GM18511 (cell line): ENCODE measurements at regions not wholly inside any gene's neighbourhood (a gene's known extent, or its start where the extent isn't known, plus 50 kb on each side); places are given as distances from the start of the nearest gene placed in this dataset.

ENCODE experiments used
- ATAC-seq: cut with Tn5 transposase; IDR thresholded peaks from one replicate; pipeline ENCODE4 v1.9.1; 2021; ENCODE audit warnings: mild to moderate bottlenecking, moderate library complexity; ENCODE audit not compliant: unreplicated experiment

- no peak for ATAC-seq
Measured at GRCh38 chr2:220506466-220506865, 879.0 kb downstream of the SLC4A3 start.

- no peak for ATAC-seq
Measured at GRCh38 chr2:220509096-220509757, 881.8 kb downstream of the SLC4A3 start.

- ATAC-seq: no peak
Measured at GRCh38 chr2:220509966-220510365, 882.5 kb downstream of the SLC4A3 start.

- no peak for ATAC-seq
Measured at GRCh38 chr2:220510668-220511067, 883.2 kb downstream of the SLC4A3 start.

DNA sequence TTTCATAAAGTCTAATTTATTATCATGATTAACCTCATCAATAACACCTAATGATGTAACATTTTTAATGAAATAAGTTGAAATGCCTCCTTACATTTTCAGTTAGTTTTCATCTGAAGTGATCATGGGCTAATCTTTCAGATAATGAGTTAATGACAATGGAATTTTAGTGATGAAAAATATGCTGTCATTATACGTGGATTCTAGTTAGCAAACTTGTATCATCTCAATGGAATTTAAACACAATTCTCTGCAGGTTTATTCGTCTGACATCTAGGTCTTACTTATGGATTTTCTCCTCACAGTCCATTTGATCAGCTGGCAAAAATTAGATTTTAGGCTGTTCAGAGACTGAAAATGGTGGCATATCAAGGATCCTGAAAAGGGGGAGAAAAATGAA lies 885.0 kb downstream of the SLC4A3 start:
- ATAC-seq: no peak

GRCh38 chr2:220513573-220514288 lies 886.3 kb downstream of the SLC4A3 start:
- ATAC-seq: no peak

DNA sequence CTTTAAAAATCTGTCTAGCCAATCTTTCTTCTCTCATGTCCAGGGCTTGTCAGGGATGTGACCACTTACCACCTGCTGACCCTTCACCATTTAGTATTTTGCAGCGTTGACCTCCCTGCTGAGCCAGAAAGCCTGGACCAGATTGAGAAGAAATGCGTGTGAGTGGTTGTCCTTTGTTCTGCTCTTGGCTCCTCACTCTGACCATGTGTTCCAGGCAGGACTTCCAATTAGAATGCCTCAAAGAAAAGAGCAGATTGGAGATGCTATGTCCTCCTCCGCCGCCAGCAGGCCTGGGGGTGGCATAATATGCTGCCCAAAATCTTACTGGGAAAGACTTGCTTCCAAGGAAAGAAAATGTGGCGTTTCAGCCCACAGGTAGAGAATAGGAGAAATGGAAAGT lies 894.1 kb downstream of the SLC4A3 start:
- no peak for ATAC-seq

- ATAC-seq: no peak
Measured at GRCh38 chr2:220528180-220528675, 900.8 kb downstream of the SLC4A3 start.

DNA sequence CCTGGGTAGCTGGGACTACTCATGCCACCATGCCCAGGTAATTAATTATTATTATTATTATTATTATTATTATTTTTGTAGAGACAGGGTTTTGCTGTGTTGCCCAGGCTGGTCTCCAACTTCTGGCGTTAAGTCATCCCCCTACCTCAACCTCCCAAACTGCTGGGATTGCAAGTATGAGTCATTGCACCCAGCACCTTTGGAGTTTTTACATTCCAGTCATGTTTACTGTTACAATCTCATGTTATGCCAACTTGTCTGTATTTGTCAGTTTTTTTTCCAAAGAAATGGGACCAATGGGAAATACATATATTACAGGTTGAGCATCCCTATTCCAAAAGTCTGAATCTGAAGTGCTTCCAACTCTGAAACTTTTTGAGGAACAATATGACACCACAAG lies 903.8 kb downstream of the SLC4A3 start:
- ATAC-seq: no peak

GRCh38 chr2:220533485-220533884 lies 906.1 kb downstream of the SLC4A3 start:
- ATAC-seq: peak; percentile 68

DNA sequence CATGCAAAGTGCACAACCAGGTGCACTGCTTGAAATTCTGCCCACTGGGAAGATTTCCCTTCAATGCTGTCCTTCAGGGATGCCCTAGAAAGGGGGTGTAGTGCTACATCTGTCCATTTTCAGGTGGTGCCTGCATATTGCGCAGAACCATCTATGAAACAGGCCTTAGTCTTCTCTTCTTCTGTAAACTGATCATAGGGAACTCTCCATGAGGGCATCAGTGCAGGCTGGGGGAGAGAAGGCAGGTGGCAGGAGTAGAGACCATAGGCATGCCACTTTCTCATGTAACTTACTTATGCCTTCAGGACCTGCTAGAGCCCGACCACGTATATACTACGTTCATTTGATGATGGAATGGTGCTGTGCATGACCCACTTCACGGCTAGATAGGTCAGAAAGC lies 912.1 kb downstream of the SLC4A3 start:
- ATAC-seq: no peak

- ATAC-seq: no peak
Measured at GRCh38 chr2:220544049-220544448, 916.6 kb downstream of the SLC4A3 start.

GRCh38 chr2:220550995-220551700 lies 923.7 kb downstream of the SLC4A3 start:
- ATAC-seq: no peak

- no peak for ATAC-seq
Measured at GRCh38 chr2:220552790-220553535, 925.5 kb downstream of the SLC4A3 start.

DNA sequence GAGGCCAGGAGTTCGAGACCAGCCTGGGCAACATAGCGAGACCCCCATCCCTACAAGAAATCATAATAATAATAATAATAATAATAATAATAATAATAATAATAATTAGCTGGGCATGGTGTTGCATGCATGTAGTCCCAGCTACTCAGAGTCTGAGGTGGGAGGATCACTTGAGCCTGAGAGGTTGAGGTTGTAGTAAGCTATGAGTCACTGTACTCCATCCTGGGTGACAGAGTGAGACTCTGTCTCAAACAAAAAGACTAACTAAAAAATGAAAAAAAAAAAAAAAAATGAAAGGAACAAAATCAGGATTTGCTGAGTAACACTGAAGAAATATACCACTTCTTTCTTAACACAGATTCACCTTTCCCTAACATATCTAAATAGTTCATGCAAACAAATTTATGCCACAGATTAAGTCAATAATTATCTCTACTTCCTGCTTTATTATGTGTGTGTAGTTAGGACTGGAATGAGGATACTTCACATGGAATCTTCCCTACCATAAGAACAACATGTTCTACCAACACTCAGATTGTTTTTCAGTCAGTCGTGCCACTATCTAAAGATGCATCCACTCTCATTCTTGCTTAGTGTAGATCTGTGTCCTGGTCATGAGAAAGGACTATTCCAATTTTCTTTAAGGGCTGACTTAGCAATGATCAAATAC lies 928.7 kb downstream of the SLC4A3 start:
- no peak for ATAC-seq

- no peak for ATAC-seq
Measured at GRCh38 chr2:220556658-220557057, 929.2 kb downstream of the SLC4A3 start.

- ATAC-seq: no peak
Measured at GRCh38 chr2:220560192-220560591, 932.8 kb downstream of the SLC4A3 start.

DNA sequence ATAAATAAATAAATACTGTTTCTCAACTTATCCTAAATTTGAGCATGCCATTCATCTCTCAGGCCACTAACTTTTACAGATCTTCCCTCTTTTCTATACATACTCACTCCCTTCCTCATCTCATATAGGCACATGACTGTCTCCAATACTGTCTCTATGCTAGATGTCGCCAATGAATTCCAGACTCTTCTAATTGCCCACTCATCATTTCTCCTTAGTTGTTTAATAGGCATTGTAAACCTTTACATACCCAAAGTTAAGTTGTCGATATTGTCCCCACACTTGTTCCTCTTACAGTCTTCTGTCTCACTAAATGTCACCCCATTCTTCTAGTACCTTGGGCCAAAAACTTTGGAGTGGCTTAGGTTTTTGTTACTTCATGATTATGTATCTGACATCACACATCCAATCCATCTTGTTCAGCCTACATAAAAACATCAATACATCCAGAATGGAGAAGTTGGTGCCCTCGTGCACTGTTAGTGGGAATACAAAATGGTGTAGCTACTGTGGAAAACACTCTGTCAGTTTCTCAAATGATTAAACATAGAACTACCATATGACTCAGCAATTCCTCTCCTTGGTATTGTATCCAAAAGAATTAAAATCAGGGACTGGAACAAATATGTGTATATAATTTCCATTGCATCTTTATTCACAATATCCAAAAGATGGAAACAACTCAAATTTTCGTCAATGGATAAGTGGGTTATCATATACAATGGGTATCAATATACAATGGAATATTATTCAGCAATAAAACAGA lies 935.1 kb downstream of the SLC4A3 start:
- no peak for ATAC-seq

DNA sequence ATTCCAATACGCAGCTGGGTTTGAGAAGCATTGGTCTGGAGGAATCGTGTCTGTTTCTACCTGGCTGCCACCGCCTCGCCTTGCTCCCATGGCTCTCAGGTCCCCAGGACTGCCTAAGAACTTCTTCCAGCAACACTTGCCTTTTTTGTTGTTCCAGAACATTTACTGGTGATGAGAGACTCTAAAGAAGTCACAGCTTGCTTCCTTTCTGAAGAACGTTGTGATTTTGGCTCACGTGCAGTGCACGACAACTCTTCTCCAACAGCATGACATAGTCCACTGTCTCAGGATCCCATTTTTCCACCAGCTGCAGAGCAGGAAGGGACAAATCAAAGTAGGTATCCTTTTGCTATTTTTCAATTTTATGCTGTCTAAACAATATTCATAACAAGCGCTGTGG lies 940.9 kb downstream of the SLC4A3 start:
- no peak for ATAC-seq
